ENCODE measurements at regions not wholly inside any gene's neighbourhood (a gene's known extent, or its start where the extent isn't known, plus 50 kb on each side); places are given as distances from the start of the nearest gene placed in this dataset.
"Not testable (repeated sequence)": the region's sequence is repeated elsewhere in the genome, so short reads cannot be mapped to it uniquely, and the experiment has no call there.

- no peak for DNase-seq
Observed at GRCh38 chrY:12212394-12212793, 488.6 kb upstream of the USP9Y start.

- no peak for DNase-seq
Observed at GRCh38 chrY:12215564-12216022, 485.4 kb upstream of the USP9Y start.

DNA sequence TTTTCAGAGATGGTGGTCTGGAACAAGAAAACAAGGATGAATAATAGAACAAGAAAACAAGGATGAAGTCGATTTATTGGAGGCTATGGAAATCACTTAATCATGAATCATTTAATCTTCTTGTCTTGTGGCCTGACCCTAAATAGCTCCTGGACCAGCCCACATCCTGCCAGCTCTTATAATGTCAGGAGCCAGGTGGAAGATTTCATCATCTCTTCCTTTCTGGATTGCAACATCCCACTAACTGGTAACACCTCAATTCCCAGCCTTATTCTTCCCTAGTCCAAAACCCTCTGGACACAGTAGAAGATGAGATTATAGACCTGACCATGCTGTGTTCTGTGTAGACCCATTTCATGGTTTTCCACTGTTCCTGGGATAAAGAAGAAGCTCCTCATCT lies 470.1 kb upstream of the USP9Y start:
- DNase-seq, result no peak

DNA sequence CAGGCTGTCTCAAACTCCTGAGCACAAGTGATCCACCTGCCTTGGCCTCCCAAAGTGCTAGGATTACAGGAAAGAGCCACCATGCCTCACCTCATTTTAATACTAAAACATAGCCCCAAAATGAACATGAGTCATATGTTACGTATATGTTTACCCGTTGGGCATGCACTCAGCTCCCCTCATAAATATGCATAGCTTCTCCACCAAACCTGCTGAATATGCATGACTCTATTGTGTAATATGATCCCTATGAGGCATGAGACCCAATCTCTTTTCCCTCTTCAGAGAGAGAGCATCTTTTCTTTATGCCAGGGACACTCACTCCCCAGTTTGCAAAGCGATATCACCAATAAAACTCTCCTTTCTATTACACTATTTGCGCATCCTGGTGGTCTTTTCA lies 464.6 kb upstream of the USP9Y start:
- DNase-seq, result no peak

DNA sequence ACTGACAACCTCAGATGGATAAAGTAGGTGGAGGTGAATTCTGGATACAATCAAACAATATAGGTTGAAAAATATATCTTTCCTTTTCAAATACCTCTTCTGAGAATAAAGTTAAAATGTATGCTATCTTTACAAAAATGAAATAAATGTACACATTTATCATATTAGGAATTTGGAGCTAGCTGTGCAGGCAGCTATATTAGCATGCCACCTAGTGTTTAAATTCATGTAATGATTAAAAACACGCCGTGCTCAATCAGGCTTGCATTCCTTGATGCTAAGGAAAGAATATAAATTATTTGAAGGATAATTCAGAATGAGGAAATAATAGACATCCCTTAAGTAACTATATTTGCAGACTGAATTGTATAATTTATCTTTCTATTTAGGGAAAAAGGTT lies 460.7 kb upstream of the USP9Y start:
- DNase-seq, result not testable (repeated sequence)

GRCh38 chrY:12244146-12244545 lies 456.9 kb upstream of the USP9Y start:
- no peak for DNase-seq

DNA sequence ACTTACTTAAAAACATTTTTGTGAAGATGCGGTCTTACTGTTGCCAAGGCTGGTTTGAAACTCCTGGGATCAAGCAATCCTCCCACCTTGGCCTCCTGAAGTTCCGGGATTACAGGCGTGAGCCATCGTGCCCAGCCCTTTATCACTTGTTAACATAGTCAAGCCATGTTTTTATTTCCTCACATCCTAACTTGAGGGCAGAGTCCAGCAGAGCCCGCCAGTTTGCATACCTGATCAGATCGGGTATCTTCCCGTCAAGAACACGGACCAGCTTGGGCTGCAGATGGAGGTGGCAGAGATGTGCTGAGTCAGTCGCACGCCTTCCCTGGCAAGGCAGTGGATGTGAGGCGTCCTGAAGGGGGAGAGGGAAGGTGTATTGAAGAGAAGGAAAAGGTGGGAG lies 447.3 kb upstream of the USP9Y start:
- DNase-seq, result no peak

GRCh38 chrY:12271162-12271561 lies 429.9 kb upstream of the USP9Y start:
- no peak for DNase-seq

GRCh38 chrY:12285608-12286007 lies 415.4 kb upstream of the USP9Y start:
- no peak for DNase-seq

DNA sequence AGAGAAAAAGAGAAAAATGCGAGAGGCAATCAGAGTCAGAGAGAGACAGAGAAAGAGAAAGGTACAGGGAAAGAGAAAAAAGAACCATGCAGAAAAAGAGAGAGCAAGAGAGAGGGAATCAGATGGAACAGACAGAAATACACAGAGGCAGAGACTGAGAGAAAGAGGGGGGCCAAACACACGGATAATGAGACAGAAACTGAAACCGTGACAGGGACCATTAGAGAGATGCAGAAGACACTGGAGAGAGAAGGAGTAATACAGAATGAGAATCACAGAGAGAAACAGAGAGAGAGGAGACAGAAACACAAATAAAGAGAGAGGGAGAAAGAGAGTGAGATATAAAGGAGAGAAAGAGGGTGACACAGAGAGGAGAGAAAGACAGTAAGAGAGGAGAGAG lies 412.1 kb upstream of the USP9Y start:
- DNase-seq, result no peak

- no peak for DNase-seq
Observed at GRCh38 chrY:12289415-12289814, 411.6 kb upstream of the USP9Y start.

GRCh38 chrY:12292542-12292941 lies 408.5 kb upstream of the USP9Y start:
- DNase-seq, result no peak

- DNase-seq, result no peak
Observed at GRCh38 chrY:12296460-12296859, 404.6 kb upstream of the USP9Y start.

DNA sequence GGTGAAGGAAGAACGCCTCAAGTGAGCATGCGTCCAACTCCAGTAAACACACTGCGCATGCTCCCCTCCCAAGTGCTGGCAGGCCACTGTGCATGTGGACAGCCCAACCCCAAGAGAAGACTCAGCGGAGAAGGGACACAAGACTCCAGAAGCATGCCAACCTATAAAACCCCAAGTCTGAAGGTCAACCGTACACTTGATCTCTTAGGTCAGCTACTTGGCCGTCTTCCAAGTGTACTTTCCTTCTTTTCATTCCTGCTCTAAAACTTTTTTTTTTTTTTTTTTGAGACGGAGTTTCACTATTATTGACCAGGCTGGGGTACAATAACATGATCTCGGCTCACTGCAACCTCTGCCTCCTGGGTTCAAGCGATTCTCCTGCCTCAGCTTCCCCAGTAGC lies 401.2 kb upstream of the USP9Y start:
- not testable (repeated sequence) for DNase-seq

- DNase-seq, result no peak
Observed at GRCh38 chrY:12303464-12303863, 397.6 kb upstream of the USP9Y start.

- DNase-seq, result no peak
Observed at GRCh38 chrY:12305456-12305855, 395.6 kb upstream of the USP9Y start.

- peak; percentile 1 for DNase-seq
Observed at GRCh38 chrY:12309212-12309611, 391.8 kb upstream of the USP9Y start.

DNA sequence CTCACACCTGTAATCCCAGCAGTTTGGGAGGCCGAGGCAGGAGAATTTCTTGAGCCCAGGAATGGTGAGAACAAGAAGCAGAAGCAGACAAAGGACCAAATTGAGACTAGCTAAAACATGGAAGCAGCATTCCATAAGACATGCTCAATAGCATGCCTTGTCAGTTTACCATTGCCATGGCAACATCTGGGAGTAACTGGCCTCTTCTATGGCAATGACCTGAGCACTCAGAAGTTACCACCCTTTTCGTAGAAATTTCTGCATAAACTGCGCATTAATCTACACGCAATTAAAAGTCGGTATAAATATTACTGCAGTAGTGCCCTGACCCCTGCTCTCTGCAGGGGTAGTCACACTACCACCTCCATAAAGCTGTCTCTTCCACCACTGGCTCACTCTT lies 390.2 kb upstream of the USP9Y start:
- no peak for DNase-seq

- DNase-seq, result no peak
Observed at GRCh38 chrY:12327751-12328150, 373.3 kb upstream of the USP9Y start.

- not testable (repeated sequence) for DNase-seq
Observed at GRCh38 chrY:12331917-12332316, 369.1 kb upstream of the USP9Y start.

DNA sequence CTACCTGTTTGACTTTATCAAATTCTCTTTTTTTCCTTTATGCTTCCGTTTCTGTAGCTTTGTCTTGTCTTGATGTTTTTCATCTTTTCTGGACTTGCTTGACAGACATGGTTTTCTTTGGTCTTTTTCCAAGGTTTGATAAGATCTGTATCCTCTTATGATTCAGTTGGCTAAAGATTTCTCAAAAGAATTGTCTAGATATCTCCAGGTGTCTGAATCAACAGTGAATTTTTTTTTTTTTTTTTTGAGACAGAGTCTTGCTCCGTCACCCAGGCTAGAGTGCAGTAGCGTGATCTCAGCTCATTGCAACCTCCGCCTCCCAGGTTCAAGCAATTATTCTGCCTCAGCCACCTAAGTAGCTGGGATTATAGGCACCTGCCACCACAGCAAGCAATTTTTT lies 357.8 kb upstream of the USP9Y start:
- DNase-seq, result no peak

GRCh38 chrY:12348181-12348580 lies 352.9 kb upstream of the USP9Y start:
- DNase-seq, result no peak

- no peak for DNase-seq
Observed at GRCh38 chrY:12357204-12357603, 343.8 kb upstream of the USP9Y start.

DNA sequence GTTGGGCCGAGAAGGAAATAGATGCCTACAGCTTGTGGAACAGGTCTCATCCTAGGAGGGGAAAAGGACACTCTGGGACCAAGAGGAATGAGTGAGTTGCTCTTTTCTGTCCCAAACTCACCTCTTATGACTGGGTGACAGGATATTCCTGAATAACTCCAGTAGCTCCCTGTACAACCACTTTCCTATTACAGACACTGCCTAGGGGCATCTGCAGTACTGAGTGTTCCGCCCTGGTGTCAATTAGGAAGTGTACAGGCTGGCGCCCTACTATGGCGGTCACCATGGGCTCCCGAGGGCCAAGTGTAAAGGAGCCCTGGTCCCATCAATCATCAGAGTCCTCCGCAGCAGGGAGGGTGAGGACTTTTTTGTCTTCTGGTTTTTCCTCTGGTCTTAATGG lies 343.4 kb upstream of the USP9Y start:
- no peak for DNase-seq

DNA sequence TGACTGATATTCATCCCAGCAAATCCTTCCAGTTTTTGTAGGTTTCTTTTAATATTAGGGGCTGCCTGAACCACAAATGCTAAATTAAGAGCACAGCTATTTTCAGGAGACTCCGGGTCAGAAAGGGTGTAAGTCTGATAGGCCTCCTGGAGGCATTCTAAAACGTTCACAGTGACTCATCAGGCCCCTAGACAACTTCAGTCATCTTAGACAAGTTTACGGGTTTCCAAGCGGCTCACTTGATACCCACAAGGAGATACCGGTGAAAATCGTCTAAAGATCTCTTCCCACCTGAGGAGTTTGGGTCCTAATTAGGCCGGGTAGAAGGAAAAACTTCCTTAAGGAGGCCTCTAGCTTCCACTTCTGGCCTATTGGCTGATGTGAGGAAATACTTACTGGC lies 342.7 kb upstream of the USP9Y start:
- DNase-seq, result no peak

DNA sequence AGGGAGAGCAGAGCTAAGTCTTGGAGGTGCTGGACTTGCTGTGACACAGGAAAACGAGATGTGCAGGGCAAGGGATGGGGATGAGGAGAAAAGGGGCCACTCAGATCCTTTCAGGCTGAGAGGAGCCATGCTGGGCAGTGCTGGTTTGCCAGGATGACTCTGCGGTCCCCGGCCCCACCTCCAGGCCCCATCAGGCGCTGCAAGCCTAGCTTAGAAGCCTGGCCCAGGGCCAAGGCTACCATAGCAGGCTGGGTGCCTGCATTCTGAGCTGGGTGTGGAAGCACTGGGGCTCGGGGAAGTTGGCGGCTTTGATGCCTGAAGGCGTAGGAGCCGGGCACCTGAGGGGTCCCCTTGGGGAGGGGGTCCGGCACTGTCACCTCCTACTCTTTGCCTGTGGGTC lies 341.2 kb upstream of the USP9Y start:
- DNase-seq, result no peak
